D341Med (cell line): ENCODE measurements at regions not wholly inside any gene's neighbourhood (a gene's known extent, or its start where the extent isn't known, plus 50 kb on each side); places are given as distances from the start of the nearest gene placed in this dataset.
A peak's percentile ranks its signal among the peaks of the same experiment; 100 is the strongest.
"Not testable (repeated sequence)": the region's sequence is repeated elsewhere in the genome, so short reads cannot be mapped to it uniquely, and the experiment has no call there.

Experiments used
- DNase-seq: peaks from one replicate; pipeline ENCODE4 v3.0.0; 2012; ENCODE audit warnings: low spot score

- DNase-seq, result no peak
Measured at GRCh38 chr1:217921126-217921904, 290.2 kb downstream of the SPATA17 start.

GRCh38 chr1:217924924-217925323 is 293.8 kb downstream of the SPATA17 start:
- DNase-seq, result no peak

- no peak for DNase-seq
Measured at GRCh38 chr1:217929213-217929885, 298.2 kb downstream of the SPATA17 start.

GRCh38 chr1:217943361-217943760 is 312.2 kb downstream of the SPATA17 start:
- no peak for DNase-seq

GRCh38 chr1:217944550-217944949 is 313.4 kb downstream of the SPATA17 start:
- no peak for DNase-seq

GRCh38 chr1:217946511-217946910 is 315.4 kb downstream of the SPATA17 start:
- DNase-seq, result no peak

GRCh38 chr1:217948741-217949140 is 317.6 kb downstream of the SPATA17 start:
- DNase-seq, result no peak

- DNase-seq, result no peak
Measured at GRCh38 chr1:217953330-217953729, 322.2 kb downstream of the SPATA17 start.

GRCh38 chr1:217953922-217954321 is 322.8 kb downstream of the SPATA17 start:
- DNase-seq, result no peak

- DNase-seq, result no peak
Measured at GRCh38 chr1:217955723-217956122, 324.6 kb downstream of the SPATA17 start.

GRCh38 chr1:217965156-217965786 is 319.8 kb upstream of the RRP15 start:
- DNase-seq, result no peak

GRCh38 chr1:217968085-217968484 is 317.0 kb upstream of the RRP15 start:
- DNase-seq, result no peak

GRCh38 chr1:217969428-217969827 is 315.7 kb upstream of the RRP15 start:
- no peak for DNase-seq

- no peak for DNase-seq
Measured at GRCh38 chr1:217977943-217978342, 307.1 kb upstream of the RRP15 start.

- no peak for DNase-seq
Measured at GRCh38 chr1:217981430-217981829, 303.7 kb upstream of the RRP15 start.

GRCh38 chr1:217982331-217983050 is 302.6 kb upstream of the RRP15 start:
- DNase-seq, result peak; percentile 78

GRCh38 chr1:217983051-217983375 is 302.1 kb upstream of the RRP15 start:
- peak; percentile 72 for DNase-seq

- no peak for DNase-seq
Measured at GRCh38 chr1:217985641-217986040, 299.5 kb upstream of the RRP15 start.

- no peak for DNase-seq
Measured at GRCh38 chr1:217989510-217989909, 295.6 kb upstream of the RRP15 start.

- no peak for DNase-seq
Measured at GRCh38 chr1:217993439-217993838, 291.7 kb upstream of the RRP15 start.

- not testable (repeated sequence) for DNase-seq
Measured at GRCh38 chr1:218008296-218008695, 276.8 kb upstream of the RRP15 start.

- not testable (repeated sequence) for DNase-seq
Measured at GRCh38 chr1:218015106-218015505, 270.0 kb upstream of the RRP15 start.
